Stimulated activated CD8-positive, alpha-beta memory T cell treated with anti-CD3 and anti-CD28 coated beads, Interleukin-12 subunit alpha, Interleukin-12 subunit beta, amount 100 ng/mL, for 24 hours (primary cell): ENCODE measurements at regions not wholly inside any gene's neighbourhood (a gene's known extent, or its start where the extent isn't known, plus 50 kb on each side); places are given as distances from the start of the nearest gene placed in this dataset.
"Not testable (repeated sequence)": the region's sequence is repeated elsewhere in the genome, so short reads cannot be mapped to it uniquely, and the experiment has no call there.

Experiments used
- DNase-seq: peaks from one replicate; pipeline ENCODE4 v3.0.0-alpha.2; 2020; ENCODE audit errors: extremely low read depth

- DNase-seq, result no peak
Measured at GRCh38 chr5:87752362-87752761, 339.6 kb upstream of the CCNH start.

- no peak for DNase-seq
Measured at GRCh38 chr5:87751824-87752223, 339.1 kb upstream of the CCNH start.

- no peak for DNase-seq
Measured at GRCh38 chr5:87746891-87747377, 334.2 kb upstream of the CCNH start.

GRCh38 chr5:87746341-87746740 is 333.6 kb upstream of the CCNH start:
- no peak for DNase-seq

- DNase-seq, result no peak
Measured at GRCh38 chr5:87741881-87742280, 329.2 kb upstream of the CCNH start.

GRCh38 chr5:87735923-87736322 is 323.2 kb upstream of the CCNH start:
- DNase-seq, result no peak

- DNase-seq, result no peak
Measured at GRCh38 chr5:87733897-87734296, 321.2 kb upstream of the CCNH start.

- DNase-seq, result no peak
Measured at GRCh38 chr5:87732875-87733768, 320.4 kb upstream of the CCNH start.

GRCh38 chr5:87729781-87730180 is 317.1 kb upstream of the CCNH start:
- DNase-seq, result no peak

GRCh38 chr5:87722286-87722685 is 309.6 kb upstream of the CCNH start:
- DNase-seq, result no peak

GRCh38 chr5:87718224-87718925 is 305.6 kb upstream of the CCNH start:
- DNase-seq, result not testable (repeated sequence)

GRCh38 chr5:87717761-87718160 is 305.0 kb upstream of the CCNH start:
- DNase-seq, result no peak

GRCh38 chr5:87705876-87706275 is 293.1 kb upstream of the CCNH start:
- no peak for DNase-seq

- DNase-seq, result no peak
Measured at GRCh38 chr5:87686975-87687374, 274.2 kb upstream of the CCNH start.

- no peak for DNase-seq
Measured at GRCh38 chr5:87686018-87686417, 273.3 kb upstream of the CCNH start.

GRCh38 chr5:87674235-87674634 is 261.5 kb upstream of the CCNH start:
- no peak for DNase-seq

GRCh38 chr5:87671146-87671545 is 258.4 kb upstream of the CCNH start:
- DNase-seq, result no peak

GRCh38 chr5:87665166-87665565 is 252.4 kb upstream of the CCNH start:
- DNase-seq, result no peak

GRCh38 chr5:87661784-87662566 is 249.2 kb upstream of the CCNH start:
- DNase-seq, result no peak

GRCh38 chr5:87653242-87653641 is 240.5 kb upstream of the CCNH start:
- DNase-seq, result no peak

GRCh38 chr5:87650284-87650683 is 237.6 kb upstream of the CCNH start:
- no peak for DNase-seq

- no peak for DNase-seq
Measured at GRCh38 chr5:87649455-87649854, 236.7 kb upstream of the CCNH start.
